Lower lobe of right lung (tissue), 2 donors: ENCODE measurements at regions not wholly inside any gene's neighbourhood (a gene's known extent, or its start where the extent isn't known, plus 50 kb on each side); places are given as distances from the start of the nearest gene placed in this dataset.

ENCODE experiments used
- ATAC-seq, 2 donors: fragments of 200-7000 bp; cut with Tn5 transposase; one replicate each; pipeline ENCODE4 v1.9.1; 2020 to 2022; ENCODE audit warnings: mild to moderate bottlenecking in 2 of 2, moderate library complexity in 2 of 2
- DNase-seq: peaks from one replicate; pipeline ENCODE4 v3.0.0-alpha.2; 2020
- H3K27ac ChIP-seq: fragments of 200-600 bp; one replicate; pipeline ENCODE4 v1.8.0; 2022
- H3K27me3 ChIP-seq: fragments of 200-600 bp; one replicate; pipeline ENCODE4 v1.8.0; 2022; ENCODE audit warnings: low read depth
- H3K36me3 ChIP-seq: fragments of 200-600 bp; one replicate; pipeline ENCODE4 v1.8.0; 2022; ENCODE audit warnings: mild to moderate bottlenecking
- H3K4me1 ChIP-seq: fragments of 200-600 bp; one replicate; pipeline ENCODE4 v1.8.0; 2022
- H3K4me3 ChIP-seq: fragments of 200-600 bp; one replicate; pipeline ENCODE4 v1.8.0; 2022; ENCODE audit warnings: mild to moderate bottlenecking
- H3K9me3 ChIP-seq: fragments of 200-600 bp; one replicate; pipeline ENCODE4 v1.8.0; 2022
- CTCF ChIP-seq: fragments of 200-600 bp; IDR thresholded peaks from one replicate; pipeline ENCODE4 v1.8.0; 2022; ENCODE audit warnings: antibody characterized with exemption, mild to moderate bottlenecking
- intact Hi-C: fragments of 100-400 bp; cut with DNase I; formaldehyde crosslinking; loops from one replicate; pipeline ENCODE4 v1.11.0; 2022
- donor health status: DM: no; HTN: yes; CAD: no; lungs with severe emphysema.

GRCh38 chr2:241994556-241995213, 125.2 kb downstream of the RTP5 start:
- ATAC-seq (no peak), DNase-seq (no peak)
- no peak overlapping the region for H3K4me3 ChIP-seq
- no peak overlapping the region for H3K27ac ChIP-seq
- no peaks in the 10 kb centered on the region for H3K27me3 ChIP-seq
- no peak for TF ChIP-seq CTCF
- intact Hi-C loops: no loop called here
- no peaks in the 10 kb centered on the region for H3K36me3 ChIP-seq
- no peaks in the 10 kb centered on the region for H3K9me3 ChIP-seq
- H3K4me1 ChIP-seq: no peaks in the 10 kb centered on the region

GRCh38 chr2:241996100-241996499, 126.6 kb downstream of the RTP5 start:
- H3K4me1 ChIP-seq: no peaks in the 10 kb centered on the region
- no peak for ATAC-seq
- no peaks in the 10 kb centered on the region for H3K36me3 ChIP-seq
- H3K4me3 ChIP-seq: no peak overlapping the region
- intact Hi-C loops: no loop called here
- no peak for DNase-seq
- no peak overlapping the region for H3K27ac ChIP-seq
- TF ChIP-seq CTCF: no peak
- H3K27me3 ChIP-seq: no peaks in the 10 kb centered on the region
- no peaks in the 10 kb centered on the region for H3K9me3 ChIP-seq

GRCh38 chr2:241997017-241997416, 127.5 kb downstream of the RTP5 start:
- no peak for TF ChIP-seq CTCF
- ATAC-seq: no peak
- Histone ChIP-seq H3K36me3 (no peaks in the 10 kb centered on the region), H3K4me3 (no peak overlapping the region), H3K9me3 (no peaks in the 10 kb centered on the region), H3K4me1 (no peaks in the 10 kb centered on the region), H3K27ac (no peak overlapping the region), H3K27me3 (no peaks in the 10 kb centered on the region)
- DNase-seq: no peak
- intact Hi-C loops: no loop called here

- Histone ChIP-seq H3K4me1 (no peaks in the 10 kb centered on the region), H3K27ac (no peak overlapping the region), H3K9me3 (no peaks in the 10 kb centered on the region), H3K27me3 (peaks cover 8% of the 10 kb centered on the region), H3K4me3 (no peak overlapping the region), H3K36me3 (no peaks in the 10 kb centered on the region)
- intact Hi-C loops: no loop called here
- no peak for ATAC-seq
- DNase-seq: no peak
- TF ChIP-seq CTCF: no peak
Measured at GRCh38 chr2:241999184-241999583, 129.7 kb downstream of the RTP5 start.

- Histone ChIP-seq H3K36me3 (no peaks in the 10 kb centered on the region), H3K4me1 (no peaks in the 10 kb centered on the region), H3K27me3 (peaks cover 8% of the 10 kb centered on the region), H3K9me3 (no peaks in the 10 kb centered on the region), H3K4me3 (no peak overlapping the region), H3K27ac (no peak overlapping the region)
- TF ChIP-seq CTCF: no peak
- intact Hi-C loops: no loop called here
- ATAC-seq: no peak
- DNase-seq: no peak
Measured at GRCh38 chr2:242001853-242002252, 132.3 kb downstream of the RTP5 start.
